Activated CD4-positive, alpha-beta T cell treated with anti-CD3 and anti-CD28 coated beads, Interleukin-2, amount 10 ng/mL, durations not matched to agents 24 days and 14 days (primary cell): ENCODE measurements at regions not wholly inside any gene's neighbourhood (a gene's known extent, or its start where the extent isn't known, plus 50 kb on each side); places are given as distances from the start of the nearest gene placed in this dataset.
"Not testable (repeated sequence)": the region's sequence is repeated elsewhere in the genome, so short reads cannot be mapped to it uniquely, and the experiment has no call there.

Experiments
- DNase-seq: peaks from one replicate; pipeline ENCODE4 v3.0.0; 2022
- H3K27ac Mint-ChIP-seq: one replicate; pipeline ENCODE4 v1.8.0; 2022; ENCODE audit warnings: mild to moderate bottlenecking, mixed read lengths
- H3K27me3 Mint-ChIP-seq: one replicate; pipeline ENCODE4 v1.8.0; 2022; ENCODE audit warnings: mixed read lengths
- H3K36me3 Mint-ChIP-seq: one replicate; pipeline ENCODE4 v1.8.0; 2022; ENCODE audit warnings: low read depth, mild to moderate bottlenecking, mixed read lengths
- H3K4me1 Mint-ChIP-seq: one replicate; pipeline ENCODE4 v1.8.0; 2021; ENCODE audit warnings: mixed read lengths
- H3K4me3 Mint-ChIP-seq: one replicate; pipeline ENCODE4 v1.8.0; 2022; ENCODE audit warnings: mild to moderate bottlenecking, moderate library complexity, mixed read lengths
- H3K9me3 Mint-ChIP-seq: one replicate; pipeline ENCODE4 v1.8.0; 2021; ENCODE audit warnings: mixed read lengths
- intact Hi-C: fragments of 100-400 bp; cut with micrococcal nuclease; formaldehyde crosslinking; loops from one replicate; pipeline ENCODE4 v1.15.1; 2023

GRCh38 chr5:125079028-125079427 lies 332.6 kb upstream of the ZNF608 start:
- H3K4me3 Mint-ChIP-seq, H3K36me3 Mint-ChIP-seq, H3K9me3 Mint-ChIP-seq, H3K27ac Mint-ChIP-seq, H3K4me1 Mint-ChIP-seq, DNase-seq, H3K27me3 Mint-ChIP-seq, intact Hi-C loops: not testable (repeated sequence)

- Mint-ChIP-seq H3K27me3 (no peaks in the 10 kb centered on the region), H3K36me3 (no peaks in the 10 kb centered on the region), H3K9me3 (no peaks in the 10 kb centered on the region), H3K4me1 (no peaks in the 10 kb centered on the region), H3K27ac (no peak overlapping the region), H3K4me3 (no peak overlapping the region)
- DNase-seq: no peak
- intact Hi-C loops: no loop called here
Measured at GRCh38 chr5:125081101-125081500, 334.7 kb upstream of the ZNF608 start.

GRCh38 chr5:125083981-125084380 lies 337.5 kb upstream of the ZNF608 start:
- Mint-ChIP-seq H3K36me3 (no peaks in the 10 kb centered on the region), H3K27me3 (no peaks in the 10 kb centered on the region), H3K27ac (no peak overlapping the region), H3K9me3 (no peaks in the 10 kb centered on the region), H3K4me1 (no peaks in the 10 kb centered on the region), H3K4me3 (no peak overlapping the region)
- intact Hi-C loops: no loop called here
- no peak for DNase-seq

- Mint-ChIP-seq H3K27ac (no peak overlapping the region), H3K4me3 (no peak overlapping the region), H3K27me3 (no peaks in the 10 kb centered on the region), H3K36me3 (no peaks in the 10 kb centered on the region), H3K4me1 (no peaks in the 10 kb centered on the region), H3K9me3 (no peaks in the 10 kb centered on the region)
- intact Hi-C loops: no loop called here
- no peak for DNase-seq
Measured at GRCh38 chr5:125085797-125086505, 339.5 kb upstream of the ZNF608 start.

GRCh38 chr5:125088522-125089105 lies 342.2 kb upstream of the ZNF608 start:
- Mint-ChIP-seq H3K27ac (no peak overlapping the region), H3K4me1 (no peaks in the 10 kb centered on the region), H3K27me3 (no peaks in the 10 kb centered on the region), H3K36me3 (no peaks in the 10 kb centered on the region), H3K4me3 (no peak overlapping the region), H3K9me3 (peaks cover 4% of the 10 kb centered on the region)
- no peak for DNase-seq
- intact Hi-C loops: no loop called here

- H3K27me3 Mint-ChIP-seq, H3K4me1 Mint-ChIP-seq, H3K36me3 Mint-ChIP-seq, DNase-seq, H3K4me3 Mint-ChIP-seq, intact Hi-C loops, H3K27ac Mint-ChIP-seq: not testable (repeated sequence)
- H3K9me3 Mint-ChIP-seq: peaks cover 11% of the 10 kb centered on the region
Measured at GRCh38 chr5:125092138-125092537, 345.7 kb upstream of the ZNF608 start.

- intact Hi-C loops: no loop called here
- no peaks in the 10 kb centered on the region for H3K4me1 Mint-ChIP-seq
- H3K27ac Mint-ChIP-seq: no peak overlapping the region
- H3K27me3 Mint-ChIP-seq: no peaks in the 10 kb centered on the region
- no peak overlapping the region for H3K4me3 Mint-ChIP-seq
- H3K36me3 Mint-ChIP-seq: no peaks in the 10 kb centered on the region
- peaks cover 11% of the 10 kb centered on the region for H3K9me3 Mint-ChIP-seq
- DNase-seq: no peak
Measured at GRCh38 chr5:125093776-125094175, 347.3 kb upstream of the ZNF608 start.

GRCh38 chr5:125100342-125100741 lies 353.9 kb upstream of the ZNF608 start:
- H3K27me3 Mint-ChIP-seq: no peaks in the 10 kb centered on the region
- DNase-seq: no peak
- H3K27ac Mint-ChIP-seq: no peak overlapping the region
- H3K4me1 Mint-ChIP-seq: no peaks in the 10 kb centered on the region
- intact Hi-C loops: no loop called here
- H3K36me3 Mint-ChIP-seq: no peaks in the 10 kb centered on the region
- H3K9me3 Mint-ChIP-seq: peaks cover 4% of the 10 kb centered on the region
- H3K4me3 Mint-ChIP-seq: no peak overlapping the region

- Mint-ChIP-seq H3K9me3 (peaks cover 4% of the 10 kb centered on the region), H3K36me3 (no peaks in the 10 kb centered on the region), H3K4me1 (no peaks in the 10 kb centered on the region), H3K4me3 (no peak overlapping the region), H3K27me3 (no peaks in the 10 kb centered on the region), H3K27ac (no peak overlapping the region)
- intact Hi-C loops: no loop called here
- no peak for DNase-seq
Measured at GRCh38 chr5:125100951-125101350, 354.5 kb upstream of the ZNF608 start.

GRCh38 chr5:125103459-125103858 lies 357.0 kb upstream of the ZNF608 start:
- Mint-ChIP-seq H3K27ac (no peak overlapping the region), H3K9me3 (no peaks in the 10 kb centered on the region), H3K36me3 (no peaks in the 10 kb centered on the region), H3K27me3 (no peaks in the 10 kb centered on the region), H3K4me3 (no peak overlapping the region), H3K4me1 (no peaks in the 10 kb centered on the region)
- intact Hi-C loops: no loop called here
- no peak for DNase-seq

- H3K36me3 Mint-ChIP-seq: no peaks in the 10 kb centered on the region
- H3K27me3 Mint-ChIP-seq: no peaks in the 10 kb centered on the region
- no peaks in the 10 kb centered on the region for H3K4me1 Mint-ChIP-seq
- H3K27ac Mint-ChIP-seq: no peak overlapping the region
- DNase-seq: no peak
- intact Hi-C loops: no loop called here
- H3K4me3 Mint-ChIP-seq: no peak overlapping the region
- no peaks in the 10 kb centered on the region for H3K9me3 Mint-ChIP-seq
Measured at GRCh38 chr5:125106271-125106670, 359.8 kb upstream of the ZNF608 start.

- H3K4me3 Mint-ChIP-seq: no peak overlapping the region
Measured at GRCh38 chr5:125106881-125107280, 360.4 kb upstream of the ZNF608 start.

GRCh38 chr5:125109293-125109692 lies 362.9 kb upstream of the ZNF608 start:
- no peak overlapping the region for H3K27ac Mint-ChIP-seq
- no peaks in the 10 kb centered on the region for H3K36me3 Mint-ChIP-seq
- intact Hi-C loops: no loop called here
- DNase-seq: no peak
- no peak overlapping the region for H3K4me3 Mint-ChIP-seq
- no peaks in the 10 kb centered on the region for H3K4me1 Mint-ChIP-seq
- peaks cover 4% of the 10 kb centered on the region for H3K9me3 Mint-ChIP-seq
- no peaks in the 10 kb centered on the region for H3K27me3 Mint-ChIP-seq

More at GRCh38 chr5:125106881-125107280, 360.4 kb upstream of the ZNF608 start:
- Mint-ChIP-seq H3K27me3 (no peaks in the 10 kb centered on the region), H3K27ac (no peak overlapping the region), H3K9me3 (peaks cover 4% of the 10 kb centered on the region), H3K36me3 (no peaks in the 10 kb centered on the region), H3K4me1 (no peaks in the 10 kb centered on the region)
- DNase-seq: no peak
- intact Hi-C loops: no loop called here

GRCh38 chr5:125109816-125110215 lies 363.4 kb upstream of the ZNF608 start:
- Mint-ChIP-seq H3K27ac (no peak overlapping the region), H3K4me3 (no peak overlapping the region), H3K9me3 (peaks cover 4% of the 10 kb centered on the region), H3K27me3 (no peaks in the 10 kb centered on the region), H3K36me3 (no peaks in the 10 kb centered on the region), H3K4me1 (no peaks in the 10 kb centered on the region)
- intact Hi-C loops: no loop called here
- no peak for DNase-seq

GRCh38 chr5:125112196-125112595 lies 365.8 kb upstream of the ZNF608 start:
- H3K27me3 Mint-ChIP-seq: no peaks in the 10 kb centered on the region
- H3K4me3 Mint-ChIP-seq: no peak overlapping the region
- H3K4me1 Mint-ChIP-seq: no peaks in the 10 kb centered on the region
- H3K36me3 Mint-ChIP-seq: no peaks in the 10 kb centered on the region
- intact Hi-C loops: no loop called here
- DNase-seq: no peak
- no peak overlapping the region for H3K27ac Mint-ChIP-seq
- peaks cover 4% of the 10 kb centered on the region for H3K9me3 Mint-ChIP-seq
